ENCODE measurements at regions not wholly inside any gene's neighbourhood (a gene's known extent, or its start where the extent isn't known, plus 50 kb on each side); places are given as distances from the start of the nearest gene placed in this dataset.

- DNase-seq (ENCODE audit: insufficient read length, low spot score) (no peak), FAIRE-seq (no peak)
- TF ChIP-seq POLR2AphosphoS5 (IDR thresholded peaks at IDR 0.05; ENCODE audit: low read depth, low read length) (no peak), POLR2A (IDR thresholded peaks at IDR 0.05; ENCODE audit: low read depth, low read length) (no peak), TAF1 (IDR thresholded peaks at IDR 0.05; ENCODE audit: low read depth, low read length) (no peak), POU2F2 (IDR thresholded peaks at IDR 0.05; ENCODE audit: low read depth, low read length) (no peak), SPI1 (IDR thresholded peaks at IDR 0.05; ENCODE audit: low read depth, low read length) (no peak), PAX5 (IDR thresholded peaks at IDR 0.05; ENCODE audit: insufficient read depth, low read length, severe bottlenecking) (no peak)
Measured at GRCh38 chr2:15722980-15723379, 131.3 kb downstream of the DDX1 start.

- DNase-seq (ENCODE audit: insufficient read length, low spot score) (no peak), FAIRE-seq (no peak)
- TF ChIP-seq SPI1 (IDR thresholded peaks at IDR 0.05; ENCODE audit: low read depth, low read length) (no peak), POU2F2 (IDR thresholded peaks at IDR 0.05; ENCODE audit: low read depth, low read length) (no peak), POLR2AphosphoS5 (IDR thresholded peaks at IDR 0.05; ENCODE audit: low read depth, low read length) (no peak), TAF1 (IDR thresholded peaks at IDR 0.05; ENCODE audit: low read depth, low read length) (no peak), POLR2A (IDR thresholded peaks at IDR 0.05; ENCODE audit: low read depth, low read length) (no peak), PAX5 (IDR thresholded peaks at IDR 0.05; ENCODE audit: insufficient read depth, low read length, severe bottlenecking) (no peak)
Measured at GRCh38 chr2:15724235-15724634, 132.6 kb downstream of the DDX1 start.

GRCh38 chr2:15725101-15725781, 133.6 kb downstream of the DDX1 start:
- TF ChIP-seq SPI1 (IDR thresholded peaks at IDR 0.05; ENCODE audit: low read depth, low read length) (no peak), POLR2A (IDR thresholded peaks at IDR 0.05; ENCODE audit: low read depth, low read length) (no peak), POLR2AphosphoS5 (IDR thresholded peaks at IDR 0.05; ENCODE audit: low read depth, low read length) (no peak), POU2F2 (IDR thresholded peaks at IDR 0.05; ENCODE audit: low read depth, low read length) (no peak), TAF1 (IDR thresholded peaks at IDR 0.05; ENCODE audit: low read depth, low read length) (no peak), PAX5 (IDR thresholded peaks at IDR 0.05; ENCODE audit: insufficient read depth, low read length, severe bottlenecking) (no peak)
- no peak for FAIRE-seq
- no peak for DNase-seq (ENCODE audit: insufficient read length, low spot score)

GRCh38 chr2:15725782-15726112, 134.1 kb downstream of the DDX1 start:
- DNase-seq (ENCODE audit: insufficient read length, low spot score), result no peak
- FAIRE-seq, result no peak
- no peak for TF ChIP-seq SPI1 (IDR thresholded peaks at IDR 0.05; ENCODE audit: low read depth, low read length)
- no peak for TF ChIP-seq POU2F2 (IDR thresholded peaks at IDR 0.05; ENCODE audit: low read depth, low read length)
- TF ChIP-seq TAF1 (IDR thresholded peaks at IDR 0.05; ENCODE audit: low read depth, low read length), result no peak
- no peak for TF ChIP-seq POLR2A (IDR thresholded peaks at IDR 0.05; ENCODE audit: low read depth, low read length)
- TF ChIP-seq PAX5 (IDR thresholded peaks at IDR 0.05; ENCODE audit: insufficient read depth, low read length, severe bottlenecking), result no peak
- TF ChIP-seq POLR2AphosphoS5 (IDR thresholded peaks at IDR 0.05; ENCODE audit: low read depth, low read length), result no peak

- DNase-seq (ENCODE audit: insufficient read length, low spot score) (no peak), FAIRE-seq (no peak)
- TF ChIP-seq POLR2AphosphoS5 (IDR thresholded peaks at IDR 0.05; ENCODE audit: low read depth, low read length), result no peak
- no peak for TF ChIP-seq PAX5 (IDR thresholded peaks at IDR 0.05; ENCODE audit: insufficient read depth, low read length, severe bottlenecking)
- no peak for TF ChIP-seq TAF1 (IDR thresholded peaks at IDR 0.05; ENCODE audit: low read depth, low read length)
- no peak for TF ChIP-seq POLR2A (IDR thresholded peaks at IDR 0.05; ENCODE audit: low read depth, low read length)
- TF ChIP-seq POU2F2 (IDR thresholded peaks at IDR 0.05; ENCODE audit: low read depth, low read length), result no peak
- TF ChIP-seq SPI1 (IDR thresholded peaks at IDR 0.05; ENCODE audit: low read depth, low read length), result no peak
Measured at GRCh38 chr2:15726321-15727057, 134.8 kb downstream of the DDX1 start.

- no peak for FAIRE-seq
- no peak for DNase-seq (ENCODE audit: insufficient read length, low spot score)
- TF ChIP-seq POU2F2 (IDR thresholded peaks at IDR 0.05; ENCODE audit: low read depth, low read length) (no peak), POLR2AphosphoS5 (IDR thresholded peaks at IDR 0.05; ENCODE audit: low read depth, low read length) (no peak)
Measured at GRCh38 chr2:15727396-15728244, 136.0 kb downstream of the DDX1 start.

- DNase-seq (ENCODE audit: insufficient read length, low spot score) (no peak), FAIRE-seq (no peak)
- TF ChIP-seq POLR2A (IDR thresholded peaks at IDR 0.05; ENCODE audit: low read depth, low read length) (no peak), PAX5 (IDR thresholded peaks at IDR 0.05; ENCODE audit: insufficient read depth, low read length, severe bottlenecking) (no peak), POU2F2 (IDR thresholded peaks at IDR 0.05; ENCODE audit: low read depth, low read length) (no peak), TAF1 (IDR thresholded peaks at IDR 0.05; ENCODE audit: low read depth, low read length) (no peak), SPI1 (IDR thresholded peaks at IDR 0.05; ENCODE audit: low read depth, low read length) (no peak), POLR2AphosphoS5 (IDR thresholded peaks at IDR 0.05; ENCODE audit: low read depth, low read length) (no peak)
Measured at GRCh38 chr2:15728245-15728938, 136.7 kb downstream of the DDX1 start.

- DNase-seq (ENCODE audit: insufficient read length, low spot score) (no peak), FAIRE-seq (no peak)
- no peak for TF ChIP-seq POU2F2 (IDR thresholded peaks at IDR 0.05; ENCODE audit: low read depth, low read length)
- no peak for TF ChIP-seq POLR2A (IDR thresholded peaks at IDR 0.05; ENCODE audit: low read depth, low read length)
- no peak for TF ChIP-seq TAF1 (IDR thresholded peaks at IDR 0.05; ENCODE audit: low read depth, low read length)
- TF ChIP-seq PAX5 (IDR thresholded peaks at IDR 0.05; ENCODE audit: insufficient read depth, low read length, severe bottlenecking), result no peak
- TF ChIP-seq SPI1 (IDR thresholded peaks at IDR 0.05; ENCODE audit: low read depth, low read length), result no peak
- no peak for TF ChIP-seq POLR2AphosphoS5 (IDR thresholded peaks at IDR 0.05; ENCODE audit: low read depth, low read length)
Measured at GRCh38 chr2:15729001-15729400, 137.3 kb downstream of the DDX1 start.
